Stimulated activated CD8-positive, alpha-beta memory T cell treated with anti-CD3 and anti-CD28 coated beads, Interleukin-12 subunit alpha, Interleukin-12 subunit beta, amount 100 ng/mL, for 1 hour (primary cell): ENCODE measurements at regions not wholly inside any gene's neighbourhood (a gene's known extent, or its start where the extent isn't known, plus 50 kb on each side); places are given as distances from the start of the nearest gene placed in this dataset.
"Not testable (repeated sequence)": the region's sequence is repeated elsewhere in the genome, so short reads cannot be mapped to it uniquely, and the experiment has no call there.

Experiments
- DNase-seq: peaks from one replicate; pipeline ENCODE4 v3.0.0-alpha.2; 2020; ENCODE audit warnings: low read depth

DNA sequence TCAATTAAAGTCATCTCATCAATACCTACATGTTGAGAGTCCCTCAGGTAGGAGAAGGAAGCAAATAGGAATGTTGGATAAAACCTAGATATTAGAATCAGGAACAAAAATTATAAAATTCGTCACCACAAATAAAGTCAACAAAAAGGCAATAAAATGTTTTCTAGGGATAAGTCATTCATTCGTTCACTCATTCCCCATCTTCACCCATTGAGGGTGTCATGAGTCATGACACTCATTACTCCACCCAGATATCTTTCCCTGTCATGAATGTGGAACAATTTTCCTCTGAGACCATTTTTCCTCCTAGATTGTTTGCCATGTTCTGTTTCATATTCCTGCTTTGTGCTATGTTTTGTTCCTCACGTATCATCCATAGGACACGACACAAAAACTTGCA, 50.9 kb upstream of the OLIG3 start:
- no peak for DNase-seq

DNA sequence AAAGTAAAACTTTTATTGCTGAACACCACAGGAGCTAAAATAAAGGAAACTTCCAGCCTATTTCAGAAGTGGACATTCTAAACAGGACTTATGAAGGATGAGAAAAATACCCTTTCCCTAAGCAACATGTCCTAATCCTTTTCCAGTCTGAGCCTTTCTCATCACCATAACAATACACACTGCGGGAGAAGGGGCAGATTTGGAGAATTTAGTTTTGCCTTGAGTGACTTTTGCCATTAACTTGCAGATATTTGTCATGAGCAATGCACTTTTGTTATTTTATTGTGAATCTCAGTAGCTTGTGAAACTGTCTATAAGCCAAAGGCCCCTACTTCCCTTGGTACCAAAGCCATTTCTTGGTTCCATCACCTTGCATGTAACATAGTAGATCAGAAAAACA, 53.0 kb upstream of the OLIG3 start:
- no peak for DNase-seq

DNA sequence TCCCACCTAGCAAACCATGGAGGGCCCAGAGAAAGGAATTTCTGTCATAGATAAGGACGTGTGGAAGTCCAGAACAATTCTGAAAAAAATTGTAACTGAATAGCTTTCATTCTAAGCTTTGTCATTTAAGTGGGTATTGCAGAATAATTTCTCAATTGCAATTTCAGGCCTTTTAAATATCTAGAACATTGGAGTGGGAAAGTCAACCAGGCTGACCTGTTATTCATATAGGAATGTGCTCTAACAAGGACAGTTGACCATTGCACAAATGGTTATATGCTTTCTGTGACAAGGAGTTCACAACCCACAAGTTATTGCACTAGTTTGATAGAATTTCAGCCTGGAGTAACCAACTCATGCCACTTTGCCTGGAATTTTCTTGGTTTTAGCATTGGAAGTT, 53.4 kb upstream of the OLIG3 start:
- no peak for DNase-seq

DNA sequence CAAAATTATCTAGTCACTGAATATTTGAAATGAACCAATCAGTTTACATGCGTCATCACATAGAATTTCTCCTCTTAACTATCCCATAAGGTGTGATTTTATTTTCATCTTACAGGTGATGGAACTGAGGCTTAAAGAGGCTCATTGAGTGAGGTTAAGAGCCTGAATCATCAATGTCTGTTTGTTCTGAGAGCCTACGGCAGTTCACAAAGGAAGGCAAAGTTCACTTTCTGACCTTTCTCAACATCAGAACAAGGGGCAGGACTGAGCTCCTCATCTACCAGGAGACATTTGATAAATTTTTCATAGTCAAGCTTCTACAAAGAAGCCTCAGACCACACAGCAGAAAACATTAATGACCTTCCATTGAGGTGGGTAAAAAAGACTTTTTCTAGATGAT, 54.9 kb upstream of the OLIG3 start:
- DNase-seq = no peak

DNA sequence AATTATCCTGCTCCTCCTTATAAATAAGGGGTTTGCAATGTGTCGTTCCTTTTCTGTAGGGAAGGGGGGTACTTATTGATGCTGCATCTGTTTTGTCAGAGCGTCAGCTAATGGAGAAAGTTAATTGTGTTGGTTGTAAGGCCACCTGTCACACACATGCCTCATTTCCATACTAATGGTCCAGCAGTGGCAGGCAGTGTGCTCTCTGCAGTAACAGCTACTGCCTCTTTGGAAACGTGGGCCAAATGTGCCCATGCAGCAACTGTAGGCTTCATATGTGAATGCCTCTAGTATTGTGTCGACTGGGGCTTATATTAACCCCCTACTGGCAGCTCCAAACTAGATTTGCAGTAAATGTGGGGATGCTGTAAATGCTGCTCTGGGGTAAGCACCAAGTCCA, 56.3 kb upstream of the OLIG3 start:
- no peak for DNase-seq

DNA sequence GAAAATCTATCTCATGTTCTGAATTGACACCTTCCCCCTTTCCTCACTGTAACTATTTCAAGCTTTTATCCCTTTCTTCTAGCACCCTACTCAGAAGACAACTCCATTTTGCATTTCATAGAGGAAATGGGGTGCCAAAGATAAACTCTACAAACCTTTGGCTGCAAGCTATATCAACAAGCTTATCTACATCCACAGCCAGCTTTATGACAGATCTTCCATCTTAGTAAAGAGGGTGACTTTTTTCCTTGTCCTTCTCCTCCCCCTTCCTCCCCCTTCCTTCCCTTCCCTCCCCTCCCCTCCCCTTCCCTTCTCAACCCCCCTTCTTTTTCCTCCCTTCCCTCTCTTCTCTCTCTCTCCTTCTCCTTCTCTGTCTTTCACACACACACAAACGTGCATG, 58.0 kb upstream of the OLIG3 start:
- DNase-seq = no peak

DNA sequence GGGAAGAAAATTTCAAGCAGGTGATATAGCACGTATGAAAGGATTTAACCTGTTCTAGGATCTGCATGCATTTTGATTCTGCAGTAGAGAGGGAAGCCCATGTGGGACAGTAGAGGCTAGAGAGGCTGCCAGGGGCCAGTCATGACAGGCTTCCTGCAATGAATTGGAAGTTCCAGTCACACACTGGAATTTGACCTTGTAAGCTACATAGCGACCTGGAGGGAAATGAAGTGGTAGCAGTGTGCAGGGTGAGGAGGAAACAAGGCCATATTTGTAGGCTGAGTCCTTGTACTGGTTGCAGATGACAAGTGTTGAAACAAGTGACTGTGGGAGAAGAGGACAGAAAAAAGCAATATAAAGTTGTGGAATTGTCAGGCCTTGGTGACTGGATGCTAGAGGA, 58.6 kb upstream of the OLIG3 start:
- DNase-seq = no peak

DNA sequence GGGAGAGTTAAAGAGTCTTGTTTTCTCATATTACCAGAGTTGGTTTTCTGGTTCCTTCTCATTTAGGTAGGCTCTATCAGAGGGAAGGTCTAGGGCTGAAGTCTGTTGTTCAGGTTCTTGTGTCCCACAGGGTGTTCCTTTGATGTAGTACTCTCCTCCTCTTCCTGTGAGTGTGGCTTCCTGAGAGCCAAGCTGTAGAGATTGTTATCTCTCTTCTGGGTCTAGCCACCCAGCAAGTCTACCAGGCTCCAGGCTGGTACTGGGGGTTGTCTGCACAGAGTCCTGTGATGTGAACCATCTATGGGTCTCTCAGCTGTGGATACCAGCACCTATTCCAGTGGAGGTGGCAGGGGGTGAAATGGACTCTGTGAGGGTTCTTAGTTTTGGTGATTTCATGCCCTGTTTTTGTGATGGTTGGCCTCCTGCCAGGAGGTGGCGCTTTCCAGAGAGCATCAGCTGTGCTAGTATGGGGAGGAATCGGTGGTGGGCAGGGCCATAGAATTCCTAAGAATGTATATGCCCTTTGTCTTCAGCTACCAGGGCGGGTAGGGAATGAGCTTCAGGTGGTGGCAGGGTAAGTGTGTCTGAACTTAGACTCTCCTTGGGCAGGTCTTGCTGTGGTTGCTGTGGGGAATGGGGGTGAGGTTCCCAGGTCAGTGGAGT, 65.5 kb upstream of the OLIG3 start:
- not testable (repeated sequence) for DNase-seq

DNA sequence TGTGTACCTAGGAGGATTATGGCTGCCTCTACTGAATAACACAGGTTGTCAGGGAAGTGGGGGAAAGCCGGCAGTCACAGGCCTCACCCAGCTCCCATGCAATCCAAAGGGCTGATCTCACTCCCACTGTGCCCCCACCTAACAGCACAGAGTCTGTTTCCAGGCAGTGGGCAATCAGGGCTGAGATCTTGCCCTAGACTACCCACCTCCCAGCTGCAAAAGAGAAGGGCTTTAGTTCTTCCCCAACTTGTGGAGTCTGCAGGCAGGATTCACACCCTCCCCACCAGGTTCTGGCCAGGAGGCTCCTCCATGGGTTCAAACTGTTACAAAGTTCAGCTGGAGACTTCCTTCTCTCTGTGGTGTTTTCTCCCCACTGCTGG, 66.0 kb upstream of the OLIG3 start:
- DNase-seq = no peak

DNA sequence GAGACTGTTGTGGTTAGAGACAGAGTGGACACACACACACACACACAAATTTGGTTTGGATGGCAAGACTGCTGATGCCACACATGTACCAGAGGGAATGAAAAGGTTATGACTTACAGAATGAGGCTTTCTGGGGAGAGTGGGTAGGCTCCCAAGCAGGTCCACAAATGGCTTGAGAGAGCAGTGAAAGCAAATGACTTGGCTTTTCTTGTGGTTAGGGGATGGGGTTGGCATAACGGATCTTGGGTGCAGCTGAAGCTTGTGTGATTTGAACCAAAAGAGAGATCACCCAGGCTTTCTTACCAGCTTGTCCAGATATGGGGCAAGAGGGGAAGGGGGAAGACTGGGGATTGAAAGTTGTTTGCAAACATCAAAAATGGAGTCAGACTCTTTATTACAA, 73.9 kb upstream of the OLIG3 start:
- DNase-seq = no peak

DNA sequence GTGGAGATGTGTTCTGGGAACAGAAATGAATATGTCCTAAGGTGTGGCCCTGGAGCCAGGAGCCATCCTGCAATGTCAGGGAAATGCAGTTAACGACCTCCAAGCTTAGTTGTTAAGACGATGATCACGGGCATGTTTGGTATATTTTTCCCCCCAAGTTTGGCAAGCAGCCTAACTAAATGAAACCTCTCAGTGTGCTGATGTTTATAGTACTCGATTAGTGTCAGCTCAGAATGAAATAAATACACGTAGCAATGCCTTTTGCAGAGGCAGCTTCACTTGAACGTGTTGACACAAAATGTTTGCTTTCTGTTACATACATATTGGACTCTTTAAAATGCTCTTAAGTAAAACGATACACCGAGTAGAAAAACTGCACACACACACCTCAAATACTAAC, 76.2 kb upstream of the OLIG3 start:
- no peak for DNase-seq

DNA sequence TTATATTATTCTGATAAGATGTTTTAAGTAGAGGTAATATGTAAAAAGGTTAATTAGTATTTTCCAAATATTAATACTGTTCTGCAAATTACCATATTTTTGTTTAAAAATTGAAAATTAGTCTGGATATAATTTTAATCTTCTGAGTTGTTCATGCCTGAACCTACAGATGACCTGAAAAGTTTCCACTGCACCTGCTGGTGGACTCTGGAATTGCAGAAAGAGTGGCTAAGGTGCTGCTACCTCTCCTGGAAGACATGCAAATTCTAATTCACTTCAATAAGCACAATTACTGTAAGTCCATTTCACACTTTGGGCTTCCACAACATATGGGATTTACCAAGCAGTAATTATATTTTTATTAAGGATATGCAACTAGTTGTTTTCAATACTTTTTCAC, 77.7 kb upstream of the OLIG3 start:
- peak; percentile 54 for DNase-seq

DNA sequence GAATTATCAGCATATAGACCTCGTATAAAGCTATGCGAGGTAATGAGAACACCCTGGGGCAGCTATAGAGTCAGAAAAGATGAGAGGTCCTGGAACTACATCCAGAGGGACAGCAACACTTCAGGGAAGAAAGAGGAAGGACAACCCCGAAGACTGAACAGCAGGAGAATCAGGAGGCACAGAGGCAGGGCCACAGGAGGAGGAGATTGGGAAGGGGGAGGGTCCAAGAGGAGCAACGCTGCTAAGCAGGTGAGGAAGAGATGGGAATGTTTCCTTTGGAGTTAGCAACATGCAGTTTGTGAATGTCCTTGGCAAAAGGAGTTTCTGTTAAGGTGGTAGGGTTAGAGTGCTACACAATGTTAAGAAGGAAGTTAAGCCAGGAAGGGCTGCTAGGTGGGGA, 79.5 kb upstream of the OLIG3 start:
- no peak for DNase-seq

DNA sequence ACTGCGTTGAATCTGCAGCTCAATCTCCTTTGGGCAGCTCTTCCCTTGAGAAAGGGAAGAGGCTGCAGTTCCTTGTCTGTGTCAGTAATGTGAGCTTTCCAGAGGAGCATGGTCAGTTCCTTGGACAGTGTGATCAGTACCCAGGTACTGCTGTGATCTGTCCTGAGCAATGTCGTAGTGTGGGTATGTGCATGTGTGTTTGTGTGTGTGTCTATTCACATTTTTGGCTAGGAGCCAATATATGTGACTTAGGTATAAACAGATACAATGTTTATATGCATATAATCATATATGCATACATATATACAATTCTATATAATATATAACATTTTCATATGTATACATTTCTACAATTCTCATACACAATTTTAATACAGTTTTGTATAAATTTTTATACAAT, 85.4 kb upstream of the OLIG3 start:
- DNase-seq = no peak

DNA sequence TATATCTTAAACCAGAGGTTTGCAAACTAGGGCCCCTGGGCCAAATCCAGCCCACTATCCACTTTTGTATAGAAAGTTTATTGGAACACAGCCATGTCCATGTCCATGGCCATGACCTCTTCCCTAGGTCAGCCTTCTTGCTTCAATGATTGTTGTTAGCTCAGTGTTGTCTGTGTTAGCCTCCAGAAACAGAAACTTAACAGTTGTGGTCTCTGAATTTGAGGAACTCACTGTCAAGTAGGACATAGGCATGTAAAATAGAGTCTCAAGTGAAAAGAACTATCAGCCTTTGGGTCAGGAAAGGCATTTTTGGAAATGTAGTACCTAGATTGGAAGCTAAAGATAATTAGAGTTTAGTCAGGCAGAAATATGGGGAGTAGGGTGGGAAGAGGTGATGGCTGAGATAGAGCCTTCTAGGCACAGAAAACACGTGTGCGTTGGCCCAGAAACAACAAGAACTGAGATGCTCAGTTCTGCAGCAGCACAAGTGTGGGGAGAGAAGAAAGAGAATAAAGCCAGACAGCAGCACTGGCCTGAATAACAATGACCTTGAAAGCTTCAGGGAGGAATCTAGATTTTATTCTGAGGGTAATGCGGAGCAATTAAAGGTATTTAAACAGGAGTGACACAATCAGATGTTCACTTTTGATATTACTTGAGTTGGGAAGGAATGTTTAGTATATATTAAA, 87.0 kb upstream of the OLIG3 start:
- DNase-seq = no peak

DNA sequence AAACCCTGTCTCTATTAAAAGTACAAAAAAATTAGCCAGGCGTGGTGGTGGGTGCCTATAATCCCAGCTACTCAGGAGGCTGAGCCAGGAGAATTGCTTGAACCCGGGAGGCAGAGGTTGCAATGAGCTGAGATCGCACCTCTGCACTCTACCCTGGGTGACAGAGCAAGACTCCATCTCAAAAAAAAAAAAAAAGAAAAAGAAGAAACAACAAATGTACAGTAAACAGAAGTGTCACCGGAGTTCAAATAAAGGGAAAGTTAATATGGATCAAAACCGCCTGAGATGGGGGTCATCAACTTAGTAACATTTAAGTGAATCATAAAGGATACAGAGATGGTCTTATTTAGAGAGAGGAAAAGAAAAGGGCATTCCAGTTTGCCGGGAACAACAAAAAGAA, 89.3 kb upstream of the OLIG3 start:
- DNase-seq = not testable (repeated sequence)

DNA sequence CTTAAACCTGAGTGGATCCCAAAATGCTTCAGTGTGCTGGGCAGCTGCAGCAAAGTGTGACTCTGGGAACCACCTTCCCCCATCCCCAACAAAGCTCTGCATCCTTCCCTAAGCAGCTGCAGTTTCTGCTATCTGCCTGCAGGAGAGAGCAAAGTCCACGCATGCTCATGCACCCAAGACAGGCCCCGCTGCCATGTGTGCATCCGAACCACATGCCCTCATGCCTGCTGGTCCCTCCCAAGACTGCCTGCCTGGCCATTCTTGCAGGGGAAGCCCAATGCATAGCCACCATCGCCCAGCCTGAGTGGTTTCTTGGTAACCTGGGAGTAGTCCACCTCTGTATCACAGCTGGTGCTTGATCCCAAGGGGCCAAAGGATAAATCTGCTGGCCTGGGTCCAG, 94.3 kb upstream of the OLIG3 start:
- DNase-seq = no peak

DNA sequence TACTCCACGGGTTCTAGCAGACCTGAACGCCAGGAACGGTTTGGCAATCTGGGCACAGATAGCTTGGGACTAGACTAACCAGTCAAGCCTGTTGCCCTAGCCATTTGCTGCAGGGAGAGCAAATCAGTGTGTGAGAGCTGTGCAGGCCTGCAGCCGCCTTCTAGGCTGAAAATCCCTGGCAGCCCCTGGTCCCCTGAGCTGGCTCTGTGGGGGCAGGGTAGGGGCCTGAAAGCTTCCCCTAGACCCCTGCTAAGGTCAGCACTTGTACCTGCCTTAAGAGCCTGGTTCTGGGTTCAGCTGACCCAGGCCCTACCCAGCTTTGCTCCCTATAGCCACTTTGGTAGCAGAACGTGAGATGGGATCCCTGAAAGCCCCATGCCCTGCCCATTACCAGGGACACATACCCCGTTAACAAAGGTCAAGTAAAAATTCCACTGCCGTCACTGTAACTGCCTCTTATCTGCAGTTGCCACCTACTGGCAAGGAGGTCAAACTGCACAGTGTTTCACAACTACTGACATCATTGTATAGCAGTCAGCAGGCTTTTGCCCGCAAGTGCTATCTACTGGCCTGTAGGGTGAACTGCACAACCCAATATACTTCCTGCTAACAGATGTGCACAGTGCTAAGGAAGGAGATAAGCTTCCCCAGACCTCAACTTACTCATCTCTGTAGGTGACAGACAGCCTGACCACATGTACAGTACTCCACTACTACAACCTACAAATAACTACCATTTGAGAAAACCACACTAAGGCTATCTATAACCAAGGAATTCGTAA, 95.1 kb upstream of the OLIG3 start:
- peak; percentile 27 for DNase-seq

DNA sequence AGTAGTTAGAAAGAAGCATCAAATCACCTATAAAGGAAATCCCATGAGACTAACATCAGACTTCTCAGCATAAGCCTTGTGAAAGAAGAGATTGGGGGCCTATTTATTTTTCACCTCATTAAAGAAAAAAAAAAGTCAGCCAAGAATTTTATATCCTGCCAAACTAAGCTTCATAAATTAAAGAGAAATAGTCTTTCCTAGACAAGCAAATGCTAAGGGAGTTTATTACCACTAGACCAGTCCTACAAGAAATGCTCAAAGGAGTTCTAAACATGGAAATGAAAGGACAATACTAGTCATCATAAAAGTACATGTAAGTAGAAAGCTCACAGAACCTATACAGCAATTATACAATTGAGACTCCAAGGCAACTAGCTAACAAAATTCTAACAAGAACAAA, 96.5 kb upstream of the OLIG3 start:
- DNase-seq = no peak

DNA sequence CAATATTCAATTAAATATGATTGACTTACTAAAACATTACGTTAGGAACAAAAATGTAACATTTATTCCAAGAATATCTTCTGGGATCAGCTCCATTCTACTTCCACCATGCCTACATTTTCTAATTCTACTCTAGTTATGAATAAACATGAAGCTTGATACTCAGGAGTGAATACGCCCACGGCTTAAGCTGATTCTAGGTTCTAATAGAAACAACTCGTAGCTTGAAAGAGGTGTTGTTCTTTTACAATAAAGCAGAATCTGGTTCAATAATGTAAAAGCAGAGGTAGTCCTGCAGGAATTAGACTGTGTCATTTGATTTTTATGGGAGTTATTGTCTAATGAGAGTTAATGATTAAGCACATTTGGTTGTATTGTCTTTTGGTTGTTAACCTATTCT, 107.3 kb upstream of the OLIG3 start:
- no peak for DNase-seq

DNA sequence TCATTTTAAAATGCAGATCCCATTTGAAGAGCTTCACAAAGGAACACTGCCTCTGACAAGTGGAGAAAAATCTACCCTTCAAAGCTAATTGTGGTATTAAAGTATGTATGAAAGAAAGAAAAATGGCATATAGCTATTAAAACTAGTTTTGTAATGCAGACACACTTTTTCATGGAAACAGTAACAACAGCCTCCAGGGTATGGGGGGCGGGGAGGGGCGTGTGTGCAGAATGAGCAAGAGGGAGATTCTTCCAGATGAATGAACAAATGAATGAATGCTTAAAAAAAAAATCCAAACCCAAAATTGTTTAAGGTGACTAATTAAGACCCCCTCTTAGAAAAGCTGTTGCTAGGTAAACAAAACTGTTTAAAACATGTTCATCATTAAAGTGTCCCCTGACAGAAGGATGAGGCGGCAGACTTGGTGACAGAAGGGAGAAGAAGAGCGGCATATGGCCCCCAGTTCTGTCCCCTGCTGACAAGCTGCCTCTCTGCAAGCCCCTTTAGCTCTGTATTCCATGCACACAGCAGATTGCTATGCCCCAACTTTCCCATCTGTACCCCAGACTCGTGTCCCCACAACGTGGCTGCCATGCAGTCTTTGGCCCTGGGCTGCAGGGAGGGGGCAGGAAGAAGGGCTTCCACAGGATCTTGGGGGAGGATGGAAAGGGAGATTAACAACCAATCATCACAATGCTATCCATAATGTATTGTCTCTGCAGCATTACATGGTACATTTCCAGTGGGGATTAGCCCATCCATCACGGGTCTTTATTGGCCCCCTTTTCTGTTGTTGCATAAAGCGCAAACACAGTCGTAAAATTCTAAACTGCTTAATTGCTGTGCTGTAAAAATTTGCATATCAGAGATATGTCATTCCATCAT, 108.4 kb upstream of the OLIG3 start:
- DNase-seq = no peak

DNA sequence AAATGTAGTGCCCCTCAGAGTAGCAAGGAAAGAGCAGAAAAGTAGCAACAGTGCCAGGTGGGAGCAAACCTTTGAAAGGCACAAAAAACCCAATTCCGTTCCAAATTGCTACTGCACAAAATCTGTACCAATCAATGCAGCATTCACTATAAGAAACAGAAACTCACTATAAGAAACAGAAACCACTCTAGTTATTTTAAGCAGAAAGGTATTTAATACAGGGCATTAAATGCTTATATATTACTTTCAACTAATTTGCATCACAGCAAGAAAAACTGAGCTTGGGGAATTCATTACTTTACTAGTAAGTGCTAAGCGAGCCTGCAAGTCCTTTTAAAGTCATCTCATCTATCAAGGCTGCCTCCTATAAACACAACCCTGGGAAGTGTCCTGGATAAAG, 116.5 kb upstream of the OLIG3 start:
- DNase-seq = no peak

DNA sequence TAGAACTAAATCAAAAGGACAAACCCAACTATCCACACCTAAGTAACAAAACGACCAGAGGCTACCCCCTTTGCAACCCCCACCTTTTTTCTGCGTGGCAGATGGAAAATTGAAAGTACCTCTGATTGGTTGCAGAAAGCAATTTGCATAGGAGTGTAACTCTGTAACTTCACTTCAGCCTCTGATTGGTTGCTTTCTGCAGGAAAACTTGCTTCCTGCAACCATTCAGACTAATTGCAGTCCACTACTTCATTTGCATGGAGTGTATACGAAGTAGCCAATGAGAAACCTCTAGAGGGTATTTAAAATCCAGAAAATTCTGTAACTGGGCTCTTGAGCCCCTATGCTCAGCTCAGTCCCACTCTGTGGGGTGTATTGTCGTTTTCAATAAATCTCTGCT, 129.1 kb upstream of the OLIG3 start:
- no peak for DNase-seq
